IMR-90 (cell line): ENCODE measurements at regions not wholly inside any gene's neighbourhood (a gene's known extent, or its start where the extent isn't known, plus 50 kb on each side); places are given as distances from the start of the nearest gene placed in this dataset.

Experiments
- ATAC-seq: fragments of 200-7000 bp; cut with Tn5 transposase; 2 replicates; pipeline ENCODE4 v1.9.1; 2020; ENCODE audit warnings: low read depth, mild to moderate bottlenecking, moderate library complexity
- BruUV-seq: library from RNA; stranded (reverse); fragments of 400-500 nt; replicated peaks from 2 replicates; lab custom pipeline; 2021; lab: Mats Ljungman, UMichigan
- CTCF ChIA-PET: fragments of 300-600 bp; formaldehyde crosslinking; extraction: SDS; loops from one replicate; lab custom pipeline; 2021; ENCODE audit warnings: antibody characterized with exemption; lab: Yijun Ruan, JAX
- POLR2A ChIA-PET: fragments of 300-600 bp; sonication (Branson Sonifier 250); formaldehyde crosslinking; loops from one replicate; lab custom pipeline; 2022; ENCODE audit warnings: antibody characterized with exemption; ENCODE audit not compliant: unreplicated experiment; lab: Charles Lee
- DNase-seq: peaks from one replicate; pipeline ENCODE4 v3.0.0; 2013
- H2AFZ ChIP-seq: replicated peaks from 2 replicates; pipeline ENCODE3; 2013; ENCODE audit warnings: low read length, mild to moderate bottlenecking; ENCODE audit not compliant: poor library complexity
- H2AK5ac ChIP-seq: 2 replicates; pipeline ENCODE4 v1.6.1; 2013; ENCODE audit warnings: low read depth, low read length, inconsistent platforms
- H2AK9ac ChIP-seq: replicated peaks from 2 replicates; pipeline ENCODE3; 2013; ENCODE audit warnings: mild to moderate bottlenecking, low read depth, low read length, moderate library complexity; ENCODE audit not compliant: poor library complexity
- H2BK120ac ChIP-seq: 2 replicates; pipeline ENCODE4 v1.6.1; 2013; ENCODE audit warnings: low read depth, low read length, inconsistent platforms
- H2BK15ac ChIP-seq: 3 replicates; pipeline ENCODE4 v1.6.1; 2013; ENCODE audit warnings: low read depth, low read length, inconsistent platforms
- H2BK20ac ChIP-seq: 2 replicates; pipeline ENCODE4 v1.6.1; 2013; ENCODE audit warnings: low read depth, mild to moderate bottlenecking, inconsistent platforms, low read length, moderate library complexity
- H2BK5ac ChIP-seq: 2 replicates; pipeline ENCODE4 v1.6.1; 2013; ENCODE audit warnings: mild to moderate bottlenecking, low read depth, low read length, inconsistent platforms; ENCODE audit not compliant: poor library complexity, severe bottlenecking
- H3K14ac ChIP-seq: replicated peaks from 2 replicates; pipeline ENCODE4 v1.6.1; 2013; ENCODE audit warnings: low read depth, low read length, inconsistent platforms
- H3K18ac ChIP-seq: 2 replicates; pipeline ENCODE4 v1.6.1; 2013; ENCODE audit warnings: low read depth, low read length, control low read depth
- H3K23ac ChIP-seq: 2 replicates; pipeline ENCODE4 v1.6.1; 2013; ENCODE audit warnings: low read depth, low read length, inconsistent platforms
- H3K27ac ChIP-seq: 2 replicates; pipeline ENCODE4 v1.5.1; 2013; ENCODE audit warnings: mild to moderate bottlenecking, control low read depth, low read length; ENCODE audit not compliant: insufficient read depth
- H3K27me3 ChIP-seq: 2 replicates; pipeline ENCODE4 v1.6.1; 2013; ENCODE audit warnings: low read length; ENCODE audit not compliant: control insufficient read depth, insufficient read depth
- H3K36me3 ChIP-seq: 2 replicates; pipeline ENCODE4 v1.6.1; 2013; ENCODE audit warnings: low read length, mixed read lengths; ENCODE audit not compliant: control insufficient read depth, insufficient read depth
- H3K4ac ChIP-seq: 2 replicates; pipeline ENCODE4 v1.6.1; 2013; ENCODE audit warnings: low read depth, low read length, inconsistent platforms
- H3K4me1 ChIP-seq: 2 replicates; pipeline ENCODE4 v1.6.1; 2013; ENCODE audit warnings: low read length, mixed read lengths; ENCODE audit not compliant: control insufficient read depth, insufficient read depth
- H3K4me2 ChIP-seq: 2 replicates; pipeline ENCODE4 v1.6.1; 2013; ENCODE audit warnings: low read depth, mild to moderate bottlenecking, control low read depth, low read length, moderate library complexity
- H3K4me3 ChIP-seq: 2 replicates; pipeline ENCODE4 v1.5.1; 2013; ENCODE audit warnings: low read depth, mild to moderate bottlenecking, control low read depth, low read length, moderate library complexity; ENCODE audit not compliant: insufficient read depth
- H3K56ac ChIP-seq: 2 replicates; pipeline ENCODE4 v1.6.1; 2013; ENCODE audit warnings: low read length, inconsistent platforms; ENCODE audit not compliant: insufficient read depth; ENCODE audit errors: extremely low read depth
- H3K79me1 ChIP-seq, 2 experiments: 2 replicates each; pipeline ENCODE4 v1.6.1; 2013; ENCODE audit warnings: low read length in 2 of 2, inconsistent platforms in 1 of 2, low read depth in 1 of 2
- H3K9ac ChIP-seq: 2 replicates; pipeline ENCODE4 v1.6.1; 2013; ENCODE audit warnings: low read depth, low read length, control low read depth
- H3K9me1 ChIP-seq: 2 replicates; pipeline ENCODE4 v1.6.1; 2013; ENCODE audit warnings: low read length, inconsistent platforms; ENCODE audit not compliant: insufficient read depth
- H3K9me3 ChIP-seq: 2 replicates; pipeline ENCODE4 v1.6.1; 2013; ENCODE audit warnings: low read length; ENCODE audit not compliant: control insufficient read depth, insufficient read depth
- H4K20me1 ChIP-seq: 2 replicates; pipeline ENCODE4 v1.6.1; 2013; ENCODE audit warnings: low read length, inconsistent platforms; ENCODE audit not compliant: insufficient read depth
- H4K5ac ChIP-seq: 2 replicates; pipeline ENCODE4 v1.6.1; 2013; ENCODE audit warnings: mild to moderate bottlenecking, low read depth, low read length, control low read depth
- H4K8ac ChIP-seq, 2 experiments: 2 replicates each; pipeline ENCODE4 v1.6.1; 2013; ENCODE audit warnings: low read depth in 2 of 2, low read length in 2 of 2, control low read depth in 1 of 2, inconsistent platforms in 1 of 2
- H4K91ac ChIP-seq: 2 replicates; pipeline ENCODE4 v1.6.1; 2013; ENCODE audit warnings: low read depth, low read length, inconsistent platforms; ENCODE audit not compliant: insufficient read depth
- CHD1 ChIP-seq: IDR thresholded peaks from 2 replicates; pipeline ENCODE4 v1.6.1; 2012; ENCODE audit warnings: low read depth, low read length, improper control_type of control experiment
- ELK1 ChIP-seq: fragments of 150-350 bp; IDR thresholded peaks from 2 replicates; pipeline ENCODE4 v1.6.1; 2016; ENCODE audit warnings: low read depth, mild to moderate bottlenecking, low read length, moderate library complexity, borderline replicate concordance
- RAD21 ChIP-seq: IDR thresholded peaks from 2 replicates; pipeline ENCODE4 v1.6.1; 2012; ENCODE audit warnings: low read length, improper control_type of control experiment
- RCOR1 ChIP-seq: IDR thresholded peaks from 2 replicates; pipeline ENCODE4 v1.6.1; 2012; ENCODE audit warnings: mild to moderate bottlenecking, low read length, improper control_type of control experiment; ENCODE audit not compliant: insufficient replicate concordance
- WGBS, 2 experiments: methylation state at CpG; one replicate each; pipeline versions ENCODE4 v1.1.5 to v1.1.7; 2013; ENCODE audit warnings: missing lambda C conversion rate in 2 of 2; ENCODE audit not compliant: insufficient read length in 1 of 2; ENCODE audit errors: extremely low coverage in 2 of 2; 5-methylcytosine and 5-hydroxymethylcytosine counted together
- dilution Hi-C: fragments of 300-500 bp; cut with HindIII; formaldehyde crosslinking; loops from one replicate; pipeline ENCODE4 v1.14.3; 2018; ENCODE audit warnings: low sequenced_read_pairs; ENCODE audit not compliant: unreplicated experiment
- in situ Hi-C: fragments of 300-500 bp; cut with MboI; formaldehyde crosslinking; loops from 3 replicates; pipeline ENCODE4 v1.14.3; 2019; ENCODE audit warnings: low sequenced_read_pairs, inconsistent platforms, mixed read lengths
- intact Hi-C: fragments of 100-400 bp; cut with micrococcal nuclease; formaldehyde crosslinking; loops from 2 replicates; pipeline ENCODE4 v1.10.0; 2022

GRCh38 chr10:64976150-64976549, 1454.9 kb downstream of the REEP3 start:
- H2AK9ac ChIP-seq: no peak overlapping the region
- CTCF ChIA-PET: interaction anchor here (0.6 kb wide), 1 partner anchor 179 kb away, joined by 9 read pairs; no protein-coding TSS in a partner anchor

More at GRCh38 chr10:64976150-64976549, 1454.9 kb downstream of the REEP3 start:
- no peak for TF ChIP-seq RCOR1
- no peak for TF ChIP-seq ELK1
- no peak for TF ChIP-seq CHD1
- no peak for TF ChIP-seq RAD21
- Histone ChIP-seq H3K9ac (no peak overlapping the region), H2BK20ac (no peak overlapping the region), H2AFZ (no peak overlapping the region), H3K4ac (no peak overlapping the region), H3K79me1 (no peaks in the 10 kb centered on the region), H3K18ac (no peak overlapping the region), H4K91ac (no peak overlapping the region), H3K23ac (no peak overlapping the region), H3K9me1 (no peaks in the 10 kb centered on the region), H3K36me3 (no peaks in the 10 kb centered on the region), H3K27ac (no peak overlapping the region), H3K14ac (no peak overlapping the region), H2BK120ac (no peak overlapping the region), H4K5ac (no peak overlapping the region), H2BK5ac (no peak overlapping the region), H3K56ac (no peak overlapping the region), H2BK15ac (no peak overlapping the region), H4K8ac (no peak overlapping the region), H3K27me3 (no peaks in the 10 kb centered on the region), H3K4me3 (no peak overlapping the region), H3K4me2 (no peak overlapping the region), H4K20me1 (no peaks in the 10 kb centered on the region), H3K9me3 (no peaks in the 10 kb centered on the region), H3K4me1 (no peaks in the 10 kb centered on the region), H2AK5ac (no peak overlapping the region)
- no TSS peak for BruUV-seq
- intact Hi-C loops: no loop called here
- ATAC-seq (no peak), DNase-seq (no peak)
- WGBS, 2 experiments: no CpG with 5 or more reads among the region's 2 CpGs
- in situ Hi-C loops: no loop called here
- dilution Hi-C loops: no loop called here
- POLR2A ChIA-PET: no interaction called here
